Skeletal muscle tissue (tissue), 3 donors: ENCODE measurements at regions not wholly inside any gene's neighbourhood (a gene's known extent, or its start where the extent isn't known, plus 50 kb on each side); places are given as distances from the start of the nearest gene placed in this dataset.

Experiments
- H3K27ac ChIP-seq: one replicate; pipeline ENCODE4 v1.7.0; 2013; ENCODE audit warnings: mild to moderate bottlenecking, low read depth, low read length, inconsistent platforms
- H3K27me3 ChIP-seq, 3 donors: one replicate each; pipeline ENCODE4 v1.7.0; 2013; ENCODE audit warnings: low read length in 3 of 3; ENCODE audit not compliant: control insufficient read depth in 3 of 3, insufficient read depth in 3 of 3
- H3K36me3 ChIP-seq, 3 donors: one replicate each; pipeline ENCODE4 v1.7.0; 2013; ENCODE audit warnings: low read length in 3 of 3; ENCODE audit not compliant: control insufficient read depth in 3 of 3, insufficient read depth in 3 of 3
- H3K4me1 ChIP-seq, 3 donors: one replicate each; pipeline ENCODE4 v1.7.0; 2013; ENCODE audit warnings: low read length in 3 of 3, mild to moderate bottlenecking in 3 of 3; ENCODE audit not compliant: control insufficient read depth in 3 of 3, insufficient read depth in 3 of 3
- H3K4me3 ChIP-seq, 3 donors: one replicate each; pipeline ENCODE4 v1.7.0; 2013; ENCODE audit warnings: low read length in 3 of 3
- H3K9ac ChIP-seq, 3 donors: one replicate each; pipeline ENCODE4 v1.7.0; 2013; ENCODE audit warnings: low read length in 3 of 3, mild to moderate bottlenecking in 3 of 3, moderate library complexity in 2 of 3, low read depth in 1 of 3
- H3K9me3 ChIP-seq, 3 donors: one replicate each; pipeline ENCODE4 v1.7.0; 2013; ENCODE audit warnings: low read length in 3 of 3; ENCODE audit not compliant: control insufficient read depth in 3 of 3
- donor health status: Osteomylitis.

DNA sequence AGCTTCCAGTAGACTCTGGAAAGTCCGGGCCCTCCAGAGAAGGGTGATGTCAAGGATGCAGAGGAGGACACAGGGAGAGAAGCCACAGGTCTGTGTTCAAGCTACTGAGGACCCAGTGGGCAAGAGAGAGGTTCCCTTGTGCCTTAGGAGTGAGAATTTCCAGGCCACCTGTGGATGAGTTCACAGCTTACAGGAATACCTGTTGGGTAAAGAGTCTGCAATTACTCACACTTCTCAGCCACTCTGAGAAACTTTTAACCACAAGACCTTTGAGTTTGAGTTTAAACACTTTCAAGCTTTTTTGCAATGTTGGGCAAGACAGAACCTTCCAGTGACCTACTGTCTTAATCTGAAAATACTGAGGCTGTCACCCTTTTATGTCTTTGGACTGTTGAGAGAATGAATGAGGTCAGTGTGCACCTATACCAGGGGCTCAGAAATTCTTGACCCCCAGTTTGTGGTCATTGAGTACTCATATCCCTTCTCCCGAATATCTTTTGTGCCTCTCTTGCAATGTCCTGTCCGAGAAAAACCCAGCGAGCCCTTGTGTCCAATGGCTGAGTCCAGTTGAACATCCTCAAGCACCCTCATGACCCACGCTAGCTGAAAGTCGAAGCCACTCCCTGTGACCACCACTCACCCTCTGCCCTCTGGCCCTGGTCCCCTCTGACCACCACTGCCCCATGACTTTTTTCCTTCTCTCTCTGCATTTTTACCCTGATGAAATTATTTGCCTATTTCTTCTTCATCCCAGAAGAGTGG is 368.5 kb upstream of the ZNF507 start:
- Histone ChIP-seq H3K27me3 (peaks cover 0 to 3% (median 0%) of the 10 kb centered on the region in 3 donors), H3K27ac (no peak overlapping the region)

DNA sequence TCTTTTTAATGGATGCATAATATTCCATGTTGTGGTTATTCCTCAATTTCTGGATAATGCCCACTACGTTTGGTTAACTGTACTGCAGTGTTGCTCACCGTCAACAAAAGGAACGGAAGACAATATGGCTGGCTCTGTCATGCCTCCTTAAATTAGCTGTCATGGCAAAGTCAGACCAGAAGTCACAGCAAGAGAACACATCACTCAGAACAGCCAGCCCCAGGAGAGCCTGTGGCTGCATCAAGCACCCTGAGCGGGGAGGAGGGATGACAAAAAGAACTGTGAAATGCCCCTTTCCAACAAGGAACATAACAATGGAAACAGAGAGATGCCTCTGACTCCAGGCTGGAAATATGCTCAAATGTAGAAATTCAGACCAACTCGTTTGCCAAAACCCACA is 366.0 kb upstream of the ZNF507 start:
- no peak overlapping the region for H3K4me3 ChIP-seq
- no peaks in the 10 kb centered on the region for H3K4me1 ChIP-seq
- H3K27ac ChIP-seq = no peak overlapping the region
- H3K27me3 ChIP-seq = peaks cover 0 to 3% (median 0%) of the 10 kb centered on the region in 3 donors
- H3K36me3 ChIP-seq = no peaks in the 10 kb centered on the region
- no peak overlapping the region for H3K9ac ChIP-seq
- no peaks in the 10 kb centered on the region for H3K9me3 ChIP-seq

More for the DNA sequence above, 368.5 kb upstream of the ZNF507 start:
- no peaks in the 10 kb centered on the region for H3K36me3 ChIP-seq
- no peak overlapping the region for H3K4me3 ChIP-seq
- no peaks in the 10 kb centered on the region for H3K4me1 ChIP-seq
- no peak overlapping the region for H3K9ac ChIP-seq
- no peaks in the 10 kb centered on the region for H3K9me3 ChIP-seq

DNA sequence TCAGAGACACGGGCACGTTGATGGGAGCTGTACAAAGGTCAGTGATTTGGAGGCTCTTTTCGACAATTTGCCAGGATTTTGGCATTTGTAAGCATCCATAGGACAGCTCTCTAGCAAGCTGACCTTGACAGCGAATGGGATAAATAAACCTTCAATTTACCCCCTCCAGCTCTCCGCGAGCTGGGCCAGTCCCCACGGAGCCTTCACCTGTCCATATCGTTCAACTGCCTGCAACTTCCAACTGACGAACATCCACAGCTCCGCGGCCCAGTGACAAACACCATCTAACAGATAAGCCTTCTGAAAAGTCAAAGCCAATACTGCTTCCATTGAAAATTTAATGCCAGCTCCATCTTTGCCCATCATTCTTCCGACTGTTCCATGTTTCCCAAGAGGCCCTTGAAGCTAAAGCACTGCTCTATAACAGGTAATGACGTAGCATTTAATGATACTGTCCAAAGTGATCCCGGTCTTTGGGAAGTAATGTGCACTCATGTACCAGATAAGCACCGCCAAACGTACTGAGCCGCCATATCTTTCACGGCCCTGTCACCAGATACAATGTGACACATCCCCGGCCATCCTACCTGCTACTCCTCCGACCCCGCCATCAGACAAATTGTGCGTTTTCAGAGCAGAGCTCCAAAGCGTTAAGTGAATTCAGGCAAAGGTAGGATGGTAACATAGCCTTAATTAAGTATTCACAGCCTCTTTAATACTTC is 365.3 kb upstream of the ZNF507 start:
- Histone ChIP-seq H3K4me3 (no peak overlapping the region), H3K9me3 (peaks cover 0 to 3% (median 0%) of the 10 kb centered on the region in 3 donors), H3K4me1 (no peaks in the 10 kb centered on the region), H3K36me3 (no peaks in the 10 kb centered on the region), H3K27ac (no peak overlapping the region), H3K9ac (no peak overlapping the region), H3K27me3 (peaks cover 0 to 2% (median 0%) of the 10 kb centered on the region in 3 donors)

DNA sequence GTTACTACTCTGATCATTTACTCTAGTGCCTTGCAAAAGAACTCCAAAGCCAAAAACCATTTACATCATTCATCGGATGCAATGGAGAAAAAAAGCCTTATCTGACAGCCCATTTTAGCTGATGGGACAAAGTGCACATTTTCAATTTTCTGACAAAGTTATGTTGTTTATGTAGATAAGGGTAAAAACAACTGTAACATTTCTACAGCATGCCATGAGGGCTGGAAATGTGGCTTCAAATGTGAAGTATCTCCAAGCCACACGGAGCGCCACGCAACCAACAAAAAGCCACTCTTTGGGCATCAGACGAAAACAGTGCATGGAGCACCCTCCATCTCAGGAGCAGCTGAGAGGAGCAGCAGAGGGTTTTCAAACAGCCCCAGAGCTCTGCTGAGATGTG is 364.6 kb upstream of the ZNF507 start:
- peaks cover 0 to 9% (median 4%) of the 10 kb centered on the region in 3 donors for H3K9me3 ChIP-seq
- no peaks in the 10 kb centered on the region for H3K4me1 ChIP-seq
- no peaks in the 10 kb centered on the region for H3K36me3 ChIP-seq
- H3K9ac ChIP-seq = no peak overlapping the region
- no peak overlapping the region for H3K27ac ChIP-seq
- H3K27me3 ChIP-seq = peaks cover 0 to 3% (median 0%) of the 10 kb centered on the region in 3 donors
- H3K4me3 ChIP-seq = no peak overlapping the region

DNA sequence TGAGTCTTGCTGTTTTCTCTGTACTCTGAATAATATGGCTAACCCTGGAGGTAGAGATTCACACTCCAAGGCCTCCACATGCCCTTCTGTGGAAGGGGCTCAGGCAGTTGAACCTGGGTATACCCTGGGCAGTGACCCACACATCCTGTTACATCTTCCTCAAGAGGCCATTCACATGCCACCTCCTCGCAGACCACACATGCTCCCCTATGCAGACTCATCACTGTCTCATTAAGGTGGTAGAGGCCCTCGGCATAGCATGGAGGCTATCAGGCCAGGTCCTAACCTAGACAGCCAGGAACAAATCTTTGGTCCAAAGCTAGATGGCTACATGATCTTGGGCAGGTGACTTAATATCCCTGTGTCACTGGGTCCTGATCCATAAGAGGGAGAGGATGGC is 363.9 kb upstream of the ZNF507 start:
- Histone ChIP-seq H3K4me1 (no peaks in the 10 kb centered on the region), H3K4me3 (no peak overlapping the region), H3K9ac (no peak overlapping the region), H3K9me3 (peaks cover 0 to 9% (median 4%) of the 10 kb centered on the region in 3 donors), H3K27me3 (peaks cover 0 to 3% (median 0%) of the 10 kb centered on the region in 3 donors), H3K27ac (no peak overlapping the region), H3K36me3 (no peaks in the 10 kb centered on the region)

DNA sequence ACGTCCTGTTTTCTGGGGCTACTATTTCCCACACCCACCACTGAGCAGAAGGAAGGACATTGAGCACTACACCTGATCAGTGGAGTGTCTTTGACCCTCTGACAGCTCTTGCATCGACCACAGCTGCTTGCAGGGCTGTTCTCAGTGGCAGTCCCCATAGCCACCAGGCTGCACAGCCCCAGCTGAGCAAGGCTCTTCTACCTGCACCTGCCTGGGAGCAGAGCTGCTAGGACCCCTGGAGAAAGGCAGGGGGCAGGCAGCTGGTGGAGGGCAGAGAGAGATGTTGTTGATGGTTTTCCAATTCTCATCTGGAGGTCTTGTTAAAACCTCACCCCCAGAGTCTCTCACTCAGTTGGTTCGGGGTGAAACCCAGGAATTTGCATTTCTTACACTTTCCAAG is 361.8 kb upstream of the ZNF507 start:
- H3K4me3 ChIP-seq = no peak overlapping the region
- peaks cover 0 to 3% (median 0%) of the 10 kb centered on the region in 3 donors for H3K27me3 ChIP-seq
- H3K9ac ChIP-seq = no peak overlapping the region
- H3K27ac ChIP-seq = no peak overlapping the region
- no peaks in the 10 kb centered on the region for H3K36me3 ChIP-seq
- H3K4me1 ChIP-seq = no peaks in the 10 kb centered on the region
- H3K9me3 ChIP-seq = peaks cover 0 to 9% (median 4%) of the 10 kb centered on the region in 3 donors

DNA sequence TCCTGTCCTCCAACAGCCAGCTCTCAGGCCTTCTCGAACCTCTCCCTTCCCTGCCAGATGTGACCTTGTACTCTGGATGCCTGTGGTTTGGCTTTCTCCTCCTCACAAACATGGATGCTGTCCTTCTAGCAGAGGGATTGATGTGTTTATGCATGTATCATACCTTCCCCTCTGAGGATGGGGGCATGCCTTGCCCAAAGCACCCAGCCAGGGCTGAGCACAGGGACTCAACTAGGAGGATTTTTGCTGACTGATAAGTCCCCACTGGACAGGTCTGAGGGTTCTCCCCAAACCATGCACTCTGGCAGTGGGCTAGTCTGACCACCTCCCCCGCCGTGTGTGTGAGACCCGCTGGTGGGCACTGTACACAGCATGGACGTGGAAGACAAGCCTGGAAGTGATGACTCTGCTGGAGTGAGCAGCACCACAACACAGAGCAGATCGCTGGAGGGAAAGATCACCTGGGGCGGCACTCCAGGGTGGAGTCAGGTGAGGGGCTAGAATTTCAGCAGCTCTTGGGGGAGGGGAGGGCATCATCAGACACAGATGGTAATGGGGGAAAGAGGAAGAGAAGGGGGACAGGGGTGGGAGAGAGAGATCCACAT is 360.3 kb upstream of the ZNF507 start:
- Histone ChIP-seq H3K27ac (no peak overlapping the region), H3K9me3 (peaks cover 0 to 9% (median 4%) of the 10 kb centered on the region in 3 donors), H3K9ac (no peak overlapping the region), H3K36me3 (no peaks in the 10 kb centered on the region), H3K27me3 (peaks cover 0 to 3% (median 0%) of the 10 kb centered on the region in 3 donors), H3K4me1 (no peaks in the 10 kb centered on the region), H3K4me3 (no peak overlapping the region)

DNA sequence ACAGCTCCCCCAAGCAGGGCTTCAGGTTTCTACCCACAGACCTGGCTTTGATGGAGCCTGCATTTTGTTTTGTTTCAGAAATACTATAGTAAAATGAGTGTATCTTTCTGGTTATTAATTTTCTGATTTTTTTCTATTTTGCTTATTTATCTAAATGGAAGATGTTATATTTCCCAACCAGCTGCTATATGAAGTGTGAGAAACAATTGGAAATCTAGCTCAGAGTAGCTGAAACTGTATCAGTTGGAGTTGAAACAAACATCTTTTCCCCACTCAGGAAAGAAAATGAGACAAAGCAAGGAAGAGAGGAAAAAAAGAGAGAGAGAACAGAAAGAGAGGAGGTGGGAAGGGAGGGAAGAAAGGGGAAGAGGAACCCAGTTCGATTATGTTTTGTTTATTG is 358.5 kb upstream of the ZNF507 start:
- no peak overlapping the region for H3K9ac ChIP-seq
- H3K9me3 ChIP-seq = peaks cover 0 to 9% (median 4%) of the 10 kb centered on the region in 3 donors
- H3K4me3 ChIP-seq = no peak overlapping the region
- no peaks in the 10 kb centered on the region for H3K36me3 ChIP-seq
- peaks cover 0 to 3% (median 0%) of the 10 kb centered on the region in 3 donors for H3K27me3 ChIP-seq
- H3K27ac ChIP-seq = no peak overlapping the region
- H3K4me1 ChIP-seq = no peaks in the 10 kb centered on the region

DNA sequence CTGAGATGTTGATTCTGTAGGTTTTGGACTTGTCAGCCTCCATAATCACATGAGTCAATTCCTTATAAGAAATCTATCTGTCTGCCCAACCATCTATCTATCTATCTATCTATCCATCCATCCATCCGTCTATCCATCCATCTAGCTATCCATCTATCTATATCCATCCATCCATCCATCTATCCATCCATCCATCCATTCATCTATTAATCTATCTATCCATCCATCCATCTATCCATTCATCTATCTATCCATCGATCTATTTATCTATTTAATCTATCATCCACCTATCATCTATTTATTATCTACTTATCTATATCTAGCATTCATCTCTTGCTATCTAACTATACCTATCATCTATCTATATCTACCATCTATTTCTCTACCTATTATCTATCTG is 357.2 kb upstream of the ZNF507 start:
- Histone ChIP-seq H3K4me1 (no peaks in the 10 kb centered on the region), H3K27me3 (peaks cover 0 to 3% (median 0%) of the 10 kb centered on the region in 3 donors), H3K9me3 (peaks cover 0 to 9% (median 4%) of the 10 kb centered on the region in 3 donors), H3K4me3 (no peak overlapping the region), H3K27ac (no peak overlapping the region), H3K36me3 (no peaks in the 10 kb centered on the region), H3K9ac (no peak overlapping the region)
